GM12874 (cell line): ENCODE measurements at regions not wholly inside any gene's neighbourhood (a gene's known extent, or its start where the extent isn't known, plus 50 kb on each side); places are given as distances from the start of the nearest gene placed in this dataset.

ENCODE experiments used
- TF ChIP-seq, protein P1 (sequence below): IDR thresholded peaks from 2 replicates; pipeline ENCODE4 v1.5.1; 2011; ENCODE audit warnings: low read depth, mild to moderate bottlenecking, control low read depth, low read length, moderate library complexity; ENCODE audit not compliant: insufficient read depth

- TF ChIP-seq, protein P1, sequence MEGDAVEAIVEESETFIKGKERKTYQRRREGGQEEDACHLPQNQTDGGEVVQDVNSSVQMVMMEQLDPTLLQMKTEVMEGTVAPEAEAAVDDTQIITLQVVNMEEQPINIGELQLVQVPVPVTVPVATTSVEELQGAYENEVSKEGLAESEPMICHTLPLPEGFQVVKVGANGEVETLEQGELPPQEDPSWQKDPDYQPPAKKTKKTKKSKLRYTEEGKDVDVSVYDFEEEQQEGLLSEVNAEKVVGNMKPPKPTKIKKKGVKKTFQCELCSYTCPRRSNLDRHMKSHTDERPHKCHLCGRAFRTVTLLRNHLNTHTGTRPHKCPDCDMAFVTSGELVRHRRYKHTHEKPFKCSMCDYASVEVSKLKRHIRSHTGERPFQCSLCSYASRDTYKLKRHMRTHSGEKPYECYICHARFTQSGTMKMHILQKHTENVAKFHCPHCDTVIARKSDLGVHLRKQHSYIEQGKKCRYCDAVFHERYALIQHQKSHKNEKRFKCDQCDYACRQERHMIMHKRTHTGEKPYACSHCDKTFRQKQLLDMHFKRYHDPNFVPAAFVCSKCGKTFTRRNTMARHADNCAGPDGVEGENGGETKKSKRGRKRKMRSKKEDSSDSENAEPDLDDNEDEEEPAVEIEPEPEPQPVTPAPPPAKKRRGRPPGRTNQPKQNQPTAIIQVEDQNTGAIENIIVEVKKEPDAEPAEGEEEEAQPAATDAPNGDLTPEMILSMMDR = no peak
Observed at GRCh38 chr17:52762147-52762793, 603.8 kb upstream of the CA10 start.

GRCh38 chr17:52759864-52760263 is 601.4 kb upstream of the CA10 start:
- TF ChIP-seq, protein P1 = no peak

- TF ChIP-seq, protein P1 = no peak
Observed at GRCh38 chr17:52758481-52758880, 600.0 kb upstream of the CA10 start.

- TF ChIP-seq, protein P1 = no peak
Observed at GRCh38 chr17:52756746-52757145, 598.2 kb upstream of the CA10 start.

GRCh38 chr17:52754838-52755237 is 596.3 kb upstream of the CA10 start:
- TF ChIP-seq, protein P1 = no peak

GRCh38 chr17:52751051-52751450 is 592.5 kb upstream of the CA10 start:
- TF ChIP-seq, protein P1 = no peak

DNA sequence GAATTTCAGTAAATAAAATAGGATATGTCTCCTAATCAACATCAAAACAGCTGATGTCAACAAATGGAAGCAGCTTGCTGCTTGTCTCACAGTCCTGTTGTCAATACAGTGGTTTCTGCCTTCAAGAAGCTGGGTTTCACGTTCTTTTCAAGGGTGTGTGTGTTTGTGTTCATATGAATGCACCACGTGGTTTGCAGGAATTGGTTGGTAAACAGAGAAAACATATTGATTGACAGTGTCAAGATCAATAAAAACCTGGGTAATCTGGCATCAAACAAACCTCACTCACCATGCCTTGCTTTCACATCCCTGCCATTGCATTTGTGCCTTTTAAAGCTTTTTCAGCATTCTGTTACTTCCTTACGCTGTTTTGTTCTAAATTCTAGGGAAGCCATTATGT is 585.7 kb upstream of the CA10 start:
- TF ChIP-seq, protein P1 = no peak
